Breast epithelium (tissue), 4 donors: ENCODE measurements at regions not wholly inside any gene's neighbourhood (a gene's known extent, or its start where the extent isn't known, plus 50 kb on each side); places are given as distances from the start of the nearest gene placed in this dataset.

ENCODE experiments used
- DNase-seq, 2 donors: peaks; one replicate each; pipeline ENCODE4 v3.0.0-alpha.2; 2019; ENCODE audit warnings: low spot score in 2 of 2
- H3K27ac ChIP-seq, 2 donors: fragments of 200-600 bp; sonication (generic) in 1 of 2; one replicate each; pipeline ENCODE4 v1.5.1; 2016 to 2019; ENCODE audit warnings: mild to moderate bottlenecking in 1 of 2
- H3K27me3 ChIP-seq, 2 donors: fragments of 200-600 bp; sonication (generic) in 1 of 2; one replicate each; pipeline versions ENCODE4 v1.5.1 to v1.6.0; 2017 to 2019; ENCODE audit warnings: control low read depth in 1 of 2, mild to moderate bottlenecking in 1 of 2
- H3K36me3 ChIP-seq: fragments of 200-600 bp; one replicate; pipeline ENCODE4 v1.5.1; 2019
- H3K4me1 ChIP-seq, 2 donors: fragments of 200-600 bp; sonication (generic); one replicate each; pipeline ENCODE4 v1.5.1; 2016 to 2019; ENCODE audit warnings: control low read depth in 1 of 2
- H3K4me3 ChIP-seq, 3 donors: fragments of 200-600 bp; sonication (generic); 1 replicate in 2 of 3; 2 replicates in 1 of 3; pipeline ENCODE4 v1.5.1; 2016 to 2019; ENCODE audit warnings: mild to moderate bottlenecking in 3 of 3, moderate library complexity in 2 of 3
- H3K9me3 ChIP-seq, 2 donors: fragments of 200-600 bp; sonication (generic) in 1 of 2; one replicate each; pipeline ENCODE4 v1.5.1; 2016 to 2019; ENCODE audit warnings: control low read depth in 1 of 2
- POLR2A ChIP-seq: fragments of 450-650 bp; IDR thresholded peaks from one replicate; pipeline ENCODE4 v1.6.1; 2016; ENCODE audit warnings: antibody characterized with exemption, mild to moderate bottlenecking, moderate library complexity
- POLR2AphosphoS5 ChIP-seq, 3 donors: sonication (generic); formaldehyde crosslinking; IDR thresholded peaks; one replicate each; pipeline ENCODE4 v1.6.1; 2017; ENCODE audit warnings: antibody characterized with exemption in 3 of 3
- intact Hi-C: fragments of 100-400 bp; cut with DNase I; formaldehyde crosslinking; loops from one replicate; pipeline ENCODE4 v1.15.1; 2023; ENCODE audit warnings: low total_unique reads
- TF ChIP-seq, protein P1 (sequence below), 3 donors: fragments of 450-650 bp; IDR thresholded peaks; one replicate each; pipeline ENCODE4 v1.5.1; 2016 to 2017; ENCODE audit warnings: antibody characterized with exemption in 3 of 3, mild to moderate bottlenecking in 3 of 3, moderate library complexity in 3 of 3

DNA sequence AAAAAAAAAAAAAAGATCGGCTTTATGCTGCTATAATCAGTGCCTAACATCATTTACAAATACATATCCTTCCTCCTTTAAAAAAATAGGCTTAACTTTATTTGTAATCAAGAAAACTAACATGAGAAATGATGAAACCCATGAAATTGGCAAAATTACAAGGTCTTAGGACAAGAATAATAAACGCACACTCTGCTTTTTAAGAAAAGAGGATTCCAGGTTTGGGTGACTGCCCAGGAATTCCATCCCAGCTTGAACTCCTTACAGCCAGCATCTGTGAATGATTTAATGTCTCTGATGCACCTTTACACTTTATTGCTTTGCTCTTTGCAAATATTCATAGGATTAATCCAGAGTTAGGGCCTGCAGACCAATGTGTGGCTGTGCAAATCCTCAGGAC, 196.0 kb downstream of the CBLN1 start:
- no peak for DNase-seq
- Histone ChIP-seq H3K4me1 (no peaks in the 10 kb centered on the region), H3K27ac (no peak overlapping the region), H3K9me3 (no peaks in the 10 kb centered on the region), H3K4me3 (no peak overlapping the region), H3K27me3 (no peaks in the 10 kb centered on the region), H3K36me3 (no peaks in the 10 kb centered on the region)
- TF ChIP-seq POLR2AphosphoS5 (IDR thresholded peaks at IDR 0.05) (no peak), POLR2A (no peak)
- TF ChIP-seq, protein P1, sequence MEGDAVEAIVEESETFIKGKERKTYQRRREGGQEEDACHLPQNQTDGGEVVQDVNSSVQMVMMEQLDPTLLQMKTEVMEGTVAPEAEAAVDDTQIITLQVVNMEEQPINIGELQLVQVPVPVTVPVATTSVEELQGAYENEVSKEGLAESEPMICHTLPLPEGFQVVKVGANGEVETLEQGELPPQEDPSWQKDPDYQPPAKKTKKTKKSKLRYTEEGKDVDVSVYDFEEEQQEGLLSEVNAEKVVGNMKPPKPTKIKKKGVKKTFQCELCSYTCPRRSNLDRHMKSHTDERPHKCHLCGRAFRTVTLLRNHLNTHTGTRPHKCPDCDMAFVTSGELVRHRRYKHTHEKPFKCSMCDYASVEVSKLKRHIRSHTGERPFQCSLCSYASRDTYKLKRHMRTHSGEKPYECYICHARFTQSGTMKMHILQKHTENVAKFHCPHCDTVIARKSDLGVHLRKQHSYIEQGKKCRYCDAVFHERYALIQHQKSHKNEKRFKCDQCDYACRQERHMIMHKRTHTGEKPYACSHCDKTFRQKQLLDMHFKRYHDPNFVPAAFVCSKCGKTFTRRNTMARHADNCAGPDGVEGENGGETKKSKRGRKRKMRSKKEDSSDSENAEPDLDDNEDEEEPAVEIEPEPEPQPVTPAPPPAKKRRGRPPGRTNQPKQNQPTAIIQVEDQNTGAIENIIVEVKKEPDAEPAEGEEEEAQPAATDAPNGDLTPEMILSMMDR (IDR thresholded peaks at IDR 0.05) = no peak
- intact Hi-C loops = no loop called here

DNA sequence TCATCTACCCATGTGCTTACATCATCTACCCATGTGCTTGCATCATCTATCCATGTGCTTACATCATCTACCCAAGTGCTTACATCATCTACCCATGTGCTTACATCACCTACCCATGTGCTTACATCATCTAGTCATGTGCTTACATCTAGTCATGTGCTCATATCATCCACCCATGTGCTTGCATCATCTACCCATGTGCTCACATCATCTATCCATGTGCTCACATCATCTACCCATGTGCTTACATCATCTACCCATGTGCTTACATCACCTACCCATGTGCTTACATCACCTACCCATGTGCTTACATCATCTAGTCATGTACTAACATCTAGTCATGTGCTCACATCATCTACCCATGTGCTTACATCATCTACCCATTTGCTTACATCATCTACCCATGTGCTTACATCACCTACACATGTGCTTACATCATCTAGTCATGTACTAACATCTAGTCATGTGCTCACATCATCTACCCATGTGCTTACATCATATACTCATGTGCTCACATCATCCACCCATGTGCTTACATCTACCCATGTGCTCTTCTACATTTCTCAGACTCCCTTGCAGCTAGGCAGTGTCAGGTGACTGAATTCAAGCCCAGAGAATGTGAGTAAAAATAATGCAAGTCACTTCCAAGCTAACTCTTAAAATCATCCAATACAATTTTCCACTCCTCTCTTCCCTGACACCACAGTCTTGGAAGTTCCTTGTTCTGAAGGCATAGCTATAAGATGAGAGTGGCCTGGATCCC, 196.8 kb downstream of the CBLN1 start:
- no peak for DNase-seq
- TF ChIP-seq POLR2A (no peak), POLR2AphosphoS5 (IDR thresholded peaks at IDR 0.05) (no peak)
- TF ChIP-seq, protein P1 (IDR thresholded peaks at IDR 0.05) = no peak
- Histone ChIP-seq H3K36me3 (no peaks in the 10 kb centered on the region), H3K9me3 (no peaks in the 10 kb centered on the region), H3K4me1 (no peaks in the 10 kb centered on the region), H3K27me3 (no peaks in the 10 kb centered on the region), H3K27ac (no peak overlapping the region), H3K4me3 (no peak overlapping the region)
- intact Hi-C loops = no loop called here

DNA sequence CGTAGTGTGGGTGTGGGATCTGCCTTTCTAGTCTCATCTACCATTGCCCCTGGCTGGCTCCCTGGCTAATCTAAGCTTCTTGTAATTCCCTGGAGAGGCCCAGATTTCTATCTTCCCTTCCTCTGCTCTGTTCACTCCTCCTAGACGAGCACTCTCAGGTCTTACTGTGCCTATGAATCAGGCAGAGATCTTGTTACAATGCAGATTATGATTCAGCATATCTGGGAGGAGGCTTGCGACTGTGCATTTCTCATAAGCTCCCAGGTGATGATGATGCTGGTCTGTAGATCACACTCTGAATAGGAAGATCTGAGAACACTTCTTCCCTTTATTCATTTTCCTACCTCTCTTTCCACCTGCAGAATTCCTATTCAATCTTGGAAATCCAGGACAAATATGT, 200.1 kb downstream of the CBLN1 start:
- DNase-seq = no peak
- intact Hi-C loops = no loop called here
- Histone ChIP-seq H3K27ac (no peak overlapping the region), H3K27me3 (no peaks in the 10 kb centered on the region), H3K9me3 (peaks cover 2 to 13% of the 10 kb centered on the region in 2 donors), H3K36me3 (no peaks in the 10 kb centered on the region), H3K4me3 (no peak overlapping the region), H3K4me1 (no peaks in the 10 kb centered on the region)
- TF ChIP-seq POLR2AphosphoS5 (IDR thresholded peaks at IDR 0.05) (no peak), POLR2A (no peak)
- TF ChIP-seq, protein P1 (IDR thresholded peaks at IDR 0.05) = no peak

DNA sequence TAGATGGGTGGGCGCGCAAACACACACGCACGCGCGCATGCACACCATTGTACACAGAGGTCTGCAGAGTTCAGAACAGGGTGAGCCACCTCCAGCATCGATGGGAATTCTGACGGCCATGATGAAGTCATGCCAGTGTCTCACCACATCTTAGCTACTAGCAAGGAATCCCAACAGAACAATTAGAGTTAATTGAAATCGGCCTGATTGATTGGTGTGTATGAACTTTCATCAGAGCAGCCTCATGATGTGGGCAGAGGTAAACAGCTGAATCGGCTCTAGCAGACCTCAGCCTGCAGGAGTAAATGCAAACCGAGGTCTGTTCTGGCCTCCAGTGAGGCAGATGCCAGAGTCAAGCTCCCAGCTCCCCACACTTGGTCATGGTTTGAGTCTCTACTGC, 200.6 kb downstream of the CBLN1 start:
- Histone ChIP-seq H3K36me3 (no peaks in the 10 kb centered on the region), H3K27ac (no peak overlapping the region), H3K4me1 (no peaks in the 10 kb centered on the region), H3K4me3 (no peak overlapping the region), H3K9me3 (peaks cover 2 to 13% of the 10 kb centered on the region in 2 donors), H3K27me3 (no peaks in the 10 kb centered on the region)
- DNase-seq = no peak
- TF ChIP-seq POLR2AphosphoS5 (IDR thresholded peaks at IDR 0.05) (no peak), POLR2A (no peak)
- TF ChIP-seq, protein P1 (IDR thresholded peaks at IDR 0.05) = no peak
- intact Hi-C loops = no loop called here

DNA sequence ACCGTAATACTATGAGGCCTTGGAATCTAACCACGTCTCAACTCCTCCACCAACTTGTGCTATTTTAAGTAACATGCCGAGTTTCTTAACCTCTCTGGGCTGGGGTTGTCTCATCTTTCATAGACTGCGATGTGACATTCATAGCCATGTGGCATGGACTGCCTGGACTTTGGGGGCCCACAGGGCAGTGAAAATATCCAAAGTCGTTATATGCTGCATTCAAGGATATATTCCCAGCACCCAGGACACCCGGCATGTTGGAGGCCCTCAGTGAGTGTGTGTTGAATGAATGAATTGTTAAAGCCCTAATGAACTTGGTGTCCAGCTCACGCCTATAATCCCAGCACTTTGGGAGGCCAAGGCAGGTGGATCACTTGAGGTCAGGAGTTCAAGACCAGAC, 203.1 kb downstream of the CBLN1 start:
- no peaks in the 10 kb centered on the region for H3K4me1 ChIP-seq
- no peaks in the 10 kb centered on the region for H3K27me3 ChIP-seq
- peaks cover 2 to 13% of the 10 kb centered on the region in 2 donors for H3K9me3 ChIP-seq
- intact Hi-C loops = no loop called here
- no peak for DNase-seq
- TF ChIP-seq, protein P1 (IDR thresholded peaks at IDR 0.05) = no peak
- TF ChIP-seq POLR2AphosphoS5 (IDR thresholded peaks at IDR 0.05) (no peak), POLR2A (no peak)
- H3K27ac ChIP-seq = no peak overlapping the region
- H3K4me3 ChIP-seq = no peak overlapping the region
- H3K36me3 ChIP-seq = no peaks in the 10 kb centered on the region
